Activated CD4-positive, alpha-beta T cell treated with anti-CD3 and anti-CD28 coated beads, Interleukin-2, amount 50 U/mL, for 16 hours (primary cell): ENCODE measurements at regions not wholly inside any gene's neighbourhood (a gene's known extent, or its start where the extent isn't known, plus 50 kb on each side); places are given as distances from the start of the nearest gene placed in this dataset.

Experiments used
- DNase-seq: peaks from one replicate; pipeline ENCODE4 v3.0.0-alpha.2; 2020

DNA sequence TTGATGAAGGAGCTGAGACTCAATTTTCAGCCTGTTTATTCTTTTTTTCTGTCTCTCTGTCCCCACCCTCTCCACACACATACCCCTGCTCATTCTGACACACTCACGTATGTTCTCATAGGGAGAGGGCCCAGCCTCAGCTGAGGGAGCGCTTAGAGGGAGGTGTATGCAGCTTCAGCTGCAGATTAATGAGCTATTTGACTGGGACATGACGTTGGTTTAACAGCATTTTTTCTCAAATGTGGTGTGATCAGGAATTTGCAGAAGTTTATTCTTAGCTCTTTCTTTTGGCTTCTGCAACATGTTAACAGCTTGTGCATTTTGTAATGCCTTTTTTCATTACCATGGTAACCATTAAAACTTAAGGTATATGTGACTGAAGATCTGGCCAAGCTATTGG, 1547.1 kb upstream of the PIK3C3 start:
- DNase-seq = no peak

DNA sequence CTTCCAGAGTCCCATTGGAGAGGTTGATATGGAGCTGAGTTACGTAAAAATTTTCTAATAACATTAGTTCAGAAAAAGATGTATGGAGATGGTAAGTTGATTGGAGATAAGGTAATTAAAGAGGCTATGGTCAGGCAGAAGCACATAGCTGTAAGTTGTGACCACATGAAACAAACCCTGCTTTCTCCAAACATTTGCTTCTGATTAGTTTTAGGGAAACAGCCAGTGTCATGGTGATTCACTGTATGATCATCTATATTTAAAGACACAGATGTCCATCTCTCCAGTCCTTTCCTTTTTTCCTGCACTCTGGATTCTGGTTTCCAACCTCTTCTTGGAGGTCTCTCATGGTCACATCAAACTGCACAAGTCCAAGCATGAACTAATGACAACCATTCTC, 1550.8 kb upstream of the PIK3C3 start:
- DNase-seq = no peak

DNA sequence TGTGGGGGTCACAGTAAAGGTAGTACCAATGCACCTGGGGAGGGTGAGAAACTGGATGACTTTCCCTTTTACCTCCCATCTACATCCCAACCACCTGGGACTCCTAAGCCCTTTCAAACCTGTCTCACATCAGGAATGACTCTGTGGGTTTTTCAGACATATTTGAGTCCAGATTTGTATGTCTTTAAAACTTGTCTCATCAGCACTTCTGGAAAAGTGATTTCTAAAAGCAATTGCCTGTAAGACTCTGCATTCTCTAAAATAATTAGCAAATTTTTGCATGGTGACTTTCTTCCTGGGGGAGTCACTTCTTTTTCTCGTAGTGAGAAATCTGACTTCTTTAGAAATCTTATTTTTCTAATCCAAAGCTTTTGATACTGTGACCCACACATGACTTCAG, 1553.0 kb upstream of the PIK3C3 start:
- no peak for DNase-seq

DNA sequence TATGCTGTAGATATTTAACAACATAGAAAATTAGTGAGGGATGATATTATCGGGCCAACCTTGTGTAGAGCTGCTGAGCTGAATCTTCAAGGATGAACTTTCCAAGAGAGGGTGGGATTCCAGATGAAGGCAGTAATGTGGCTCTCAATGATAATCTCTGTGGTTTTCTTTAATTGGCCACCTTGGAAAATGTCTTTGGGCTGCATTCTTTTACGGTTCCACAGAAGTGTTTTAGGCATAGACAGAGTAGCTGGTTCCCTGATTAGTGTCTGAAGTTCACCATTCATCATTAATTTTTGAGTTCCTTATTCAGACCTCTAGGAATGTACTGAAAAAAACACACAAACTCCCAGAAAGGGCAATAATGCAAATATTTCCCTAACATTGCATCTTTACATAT, 1566.9 kb upstream of the PIK3C3 start:
- DNase-seq = no peak

DNA sequence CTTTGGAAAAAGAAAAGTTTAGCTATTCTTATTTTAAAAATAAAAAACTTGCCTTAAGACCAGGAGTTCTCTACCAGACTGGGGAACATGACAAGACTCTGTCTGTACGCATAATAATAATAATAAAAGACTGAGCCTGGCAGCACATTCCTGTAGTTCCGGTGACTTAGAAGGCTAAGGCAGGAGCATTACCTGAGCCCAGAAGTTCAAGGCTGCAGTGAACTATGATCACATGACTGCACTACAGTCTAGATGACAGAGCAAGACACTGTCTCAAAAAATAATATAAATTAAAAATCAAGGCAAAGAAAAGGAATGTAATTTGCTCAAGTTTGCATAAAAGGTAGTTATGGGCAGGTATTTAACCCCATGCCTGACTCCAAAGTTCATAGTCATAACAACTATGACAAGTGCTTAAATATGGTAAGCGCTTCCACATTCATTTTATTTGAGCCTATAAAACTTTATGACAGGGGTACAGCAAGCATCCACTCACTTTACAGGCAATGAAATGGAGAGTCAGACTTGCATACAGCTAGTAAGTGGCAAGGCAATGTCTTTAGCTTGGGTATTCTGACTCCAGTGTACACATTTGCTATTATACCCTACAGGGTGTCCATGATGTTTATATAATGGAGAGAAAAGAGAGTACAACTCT, 1567.8 kb upstream of the PIK3C3 start:
- DNase-seq = no peak

DNA sequence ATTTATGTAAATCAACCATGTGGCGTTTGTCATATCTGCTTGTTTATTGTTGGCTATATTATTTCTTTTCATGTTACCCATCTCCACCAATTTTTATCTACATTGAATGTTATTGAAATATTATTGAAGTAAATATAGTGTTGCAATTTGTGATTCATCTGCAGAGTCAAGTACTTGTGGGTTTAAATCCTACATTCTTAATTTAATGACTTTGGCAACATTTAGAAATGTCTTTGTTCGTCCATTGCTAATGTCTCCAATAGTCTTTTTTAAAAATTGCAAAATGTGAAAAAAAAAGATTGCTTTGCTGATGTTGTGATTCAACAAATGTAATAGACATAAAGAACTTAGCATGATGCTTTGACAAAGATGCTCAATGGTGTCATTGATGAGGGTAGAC, 1572.8 kb upstream of the PIK3C3 start:
- no peak for DNase-seq

DNA sequence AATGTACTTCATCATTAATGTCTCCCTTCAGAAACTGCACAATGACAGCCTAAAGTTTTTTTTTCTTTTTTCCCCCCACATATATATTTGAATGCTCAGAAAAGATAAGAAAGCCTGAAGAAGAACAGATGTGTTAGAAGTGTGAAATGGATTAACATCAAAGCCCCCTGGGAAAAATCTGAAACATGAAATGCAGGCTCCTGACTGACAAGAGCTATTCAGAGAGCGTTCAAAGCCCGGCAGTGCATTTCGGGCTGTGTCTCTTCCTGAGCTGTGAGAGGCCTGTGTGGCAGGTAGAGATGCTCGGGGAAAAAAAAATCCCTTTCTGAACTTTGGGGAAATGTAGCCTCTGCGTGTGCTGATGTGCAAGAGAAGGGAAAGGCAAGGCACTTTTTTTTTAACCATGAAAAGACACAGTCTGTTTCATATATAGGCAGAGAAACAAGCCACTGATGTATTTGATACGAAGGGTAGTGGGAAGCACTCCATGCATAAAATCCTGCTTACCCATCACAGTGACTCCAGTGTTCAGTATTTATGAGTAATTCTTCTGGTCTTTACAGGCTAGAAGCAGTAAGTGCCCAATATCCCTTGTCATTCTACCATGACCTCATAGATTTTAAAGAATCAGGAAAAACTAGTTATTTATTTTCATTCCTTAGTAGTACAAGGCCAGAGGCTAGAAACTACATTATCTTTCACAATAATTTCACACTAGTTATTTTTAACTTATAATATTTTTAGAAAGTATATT, 1574.2 kb upstream of the PIK3C3 start:
- no peak for DNase-seq

DNA sequence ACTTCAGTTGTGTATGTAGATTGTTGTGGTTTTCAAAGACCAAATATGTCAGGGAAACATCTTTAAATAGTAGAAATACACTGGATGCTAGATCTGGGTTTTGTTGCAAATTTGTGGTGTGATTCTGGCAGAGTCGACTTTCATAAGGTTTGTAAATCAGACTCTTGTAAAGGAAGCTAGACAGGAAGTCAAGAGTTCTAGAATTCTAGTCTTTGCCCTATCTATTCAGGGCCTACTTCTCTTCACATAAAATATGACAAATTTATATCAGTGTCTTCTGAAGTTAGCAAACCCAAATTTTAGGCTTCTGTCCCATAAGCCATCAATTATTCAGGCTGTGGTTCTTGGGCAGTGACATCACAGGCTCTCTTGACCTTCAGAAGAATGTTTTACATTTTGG, 1579.2 kb upstream of the PIK3C3 start:
- DNase-seq = no peak

DNA sequence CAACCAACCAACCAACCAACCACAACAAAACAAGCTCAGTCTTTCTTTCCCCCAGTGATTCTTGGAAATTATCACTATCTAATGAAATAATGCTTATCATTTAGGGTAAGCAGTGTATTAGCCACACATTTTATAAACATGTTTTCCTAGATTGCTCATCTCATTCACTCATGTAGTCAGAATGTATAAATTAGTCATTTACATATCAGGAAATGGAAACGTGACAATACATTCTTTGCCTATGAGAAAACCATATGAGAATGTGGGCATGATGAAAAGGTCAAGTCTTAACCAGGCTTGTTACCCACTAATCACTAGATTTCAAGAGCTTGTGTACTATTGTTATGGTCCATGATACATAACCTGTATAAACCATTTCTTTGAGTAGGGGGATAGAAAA, 1583.4 kb upstream of the PIK3C3 start:
- DNase-seq = no peak

DNA sequence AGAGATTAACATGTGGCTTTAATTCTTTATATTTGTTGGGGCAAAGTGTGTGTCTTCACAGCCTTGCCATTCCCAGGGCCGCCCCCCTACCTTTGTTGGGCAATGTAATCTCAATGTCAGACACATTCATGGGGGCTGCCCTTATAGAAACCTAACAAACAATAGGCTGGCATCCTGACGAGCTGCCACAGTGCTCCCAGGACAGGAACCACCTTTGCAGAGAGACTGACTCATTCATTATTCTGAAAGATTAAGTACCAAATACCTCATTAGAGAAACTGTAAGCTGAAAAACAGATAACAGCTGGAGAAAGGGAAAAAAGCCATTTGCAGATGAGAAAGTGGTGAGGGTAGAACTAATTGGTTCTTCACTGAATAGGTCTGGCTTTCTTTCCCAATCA, 1587.5 kb upstream of the PIK3C3 start:
- DNase-seq = no peak

DNA sequence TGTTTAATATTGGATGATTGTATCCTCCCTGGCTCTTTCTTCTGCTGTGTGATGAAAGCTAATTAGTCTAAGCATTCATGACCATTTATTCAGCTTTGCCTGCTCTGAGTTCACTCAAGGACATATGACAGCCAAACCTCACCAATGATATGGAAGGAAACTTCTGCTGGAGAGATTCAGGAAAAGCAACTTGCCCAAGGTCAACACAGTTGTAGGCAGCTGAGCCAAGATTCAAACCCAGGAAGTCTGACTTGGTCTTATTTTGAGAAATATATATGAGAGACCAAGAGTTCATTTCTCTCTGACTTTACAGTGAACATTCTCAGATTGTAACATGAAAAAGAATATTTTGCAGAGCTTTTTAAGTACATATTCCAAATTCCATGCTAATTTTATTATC, 1588.5 kb upstream of the PIK3C3 start:
- no peak for DNase-seq

DNA sequence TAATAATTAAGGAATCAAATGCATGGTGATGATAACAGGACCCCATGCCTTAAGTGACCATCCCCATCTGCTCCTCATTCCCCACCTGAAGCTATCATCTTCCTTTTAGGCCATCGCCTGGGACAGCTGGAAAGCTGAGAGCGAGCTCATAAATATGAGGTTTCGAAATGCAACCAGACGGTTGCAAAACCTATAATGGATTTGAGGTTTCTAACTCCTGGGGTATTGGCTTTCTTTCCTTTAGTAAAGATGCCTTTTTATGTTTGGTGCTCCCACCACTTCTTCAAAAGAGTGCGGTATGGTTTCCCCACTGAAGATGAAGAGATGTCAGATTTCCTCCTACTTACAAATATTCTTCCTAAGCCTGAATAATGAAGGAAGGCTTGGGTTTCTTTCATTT, 1589.5 kb upstream of the PIK3C3 start:
- DNase-seq = no peak

DNA sequence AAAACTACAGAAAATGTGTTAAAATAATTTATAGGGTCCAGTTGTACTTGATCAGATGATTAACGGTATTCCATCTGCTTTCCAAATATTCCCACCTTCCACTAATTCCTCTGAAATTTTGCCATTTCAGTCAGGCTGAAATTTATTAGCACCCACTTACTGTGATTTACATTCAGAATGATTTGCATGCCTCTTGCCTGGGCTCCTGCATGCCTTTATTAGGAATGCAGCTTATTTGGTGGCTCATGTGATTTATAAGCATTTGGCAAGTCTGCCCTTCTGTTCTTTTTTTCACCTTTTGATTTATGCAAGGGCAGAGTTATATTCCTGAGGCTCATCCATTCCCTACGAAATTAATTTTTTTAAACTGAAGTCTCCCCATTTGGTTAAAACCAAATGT, 1594.5 kb upstream of the PIK3C3 start:
- DNase-seq = no peak

DNA sequence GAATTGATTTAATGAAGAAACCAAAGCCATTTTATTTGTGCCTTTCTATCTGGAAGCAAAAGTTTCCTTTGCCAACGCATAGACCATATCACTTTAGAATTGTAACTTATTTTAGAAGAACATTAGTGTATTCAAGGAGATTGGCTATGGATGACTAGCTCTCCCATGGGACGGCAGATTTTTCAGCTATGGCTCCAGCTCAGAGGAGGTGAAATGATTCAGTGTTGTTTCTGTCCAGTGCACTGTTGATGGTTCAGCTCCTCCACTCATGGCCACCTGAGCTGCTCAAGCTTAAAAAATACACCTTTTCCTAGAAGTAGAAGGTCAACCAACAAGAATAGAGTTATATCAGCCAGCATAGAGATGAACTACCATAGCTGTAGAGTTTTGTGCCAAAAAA, 1597.5 kb upstream of the PIK3C3 start:
- no peak for DNase-seq

DNA sequence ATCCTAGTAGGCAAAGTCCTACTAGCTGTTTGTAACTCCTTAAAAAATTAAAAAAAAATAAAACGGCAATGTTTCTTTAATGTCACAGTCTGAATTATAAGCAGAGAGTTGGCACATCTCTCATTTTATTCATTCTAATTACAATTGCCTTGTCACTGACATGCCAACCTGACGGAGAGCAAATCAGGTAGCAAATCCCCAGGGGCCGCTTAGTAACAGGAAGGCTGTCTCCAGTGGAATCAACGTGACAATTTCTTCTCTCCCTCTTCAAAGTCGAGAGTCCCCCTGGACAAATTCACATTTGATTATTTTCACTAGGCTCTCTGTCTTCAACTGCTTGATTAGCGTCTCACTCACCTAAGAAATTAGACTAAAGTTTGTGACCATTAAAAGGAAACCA, 1598.9 kb upstream of the PIK3C3 start:
- DNase-seq = no peak

DNA sequence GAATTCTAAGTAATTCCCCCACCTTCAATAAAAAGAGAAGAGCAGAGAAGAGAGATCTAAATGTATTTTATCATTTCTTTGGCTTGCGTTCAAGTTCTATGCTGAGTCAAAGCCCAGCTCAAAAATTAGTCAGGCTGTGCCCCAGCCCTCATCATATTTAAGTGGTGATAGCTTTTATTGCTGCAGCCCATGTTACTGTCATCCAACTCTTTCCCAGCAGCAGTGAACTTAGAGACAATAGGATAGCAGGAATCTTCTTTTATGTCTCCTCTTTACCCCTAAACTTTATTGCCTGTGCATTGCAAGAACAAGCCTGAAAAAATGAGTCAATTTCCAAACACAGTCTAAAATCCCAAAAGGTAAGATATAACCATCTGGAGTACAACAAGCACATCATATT, 1599.3 kb upstream of the PIK3C3 start:
- no peak for DNase-seq

DNA sequence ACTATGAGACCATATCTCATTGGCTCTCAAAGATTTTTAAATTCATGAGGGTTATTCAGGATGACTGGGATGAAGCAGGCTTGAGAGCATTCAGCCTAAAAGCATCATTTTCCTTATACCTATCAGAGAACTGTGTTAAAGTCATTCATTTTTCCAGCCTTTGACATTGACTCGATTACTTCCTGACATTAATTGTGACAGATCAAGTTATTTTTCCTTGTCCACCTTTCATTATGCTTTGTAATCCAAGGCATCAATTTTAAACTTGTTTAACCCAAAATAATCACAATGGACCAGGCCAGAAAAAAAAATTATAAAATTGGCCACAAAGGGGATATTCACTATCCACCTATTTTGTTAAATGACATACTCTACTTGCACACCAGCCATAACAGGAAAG, 1606.8 kb upstream of the PIK3C3 start:
- no peak for DNase-seq

DNA sequence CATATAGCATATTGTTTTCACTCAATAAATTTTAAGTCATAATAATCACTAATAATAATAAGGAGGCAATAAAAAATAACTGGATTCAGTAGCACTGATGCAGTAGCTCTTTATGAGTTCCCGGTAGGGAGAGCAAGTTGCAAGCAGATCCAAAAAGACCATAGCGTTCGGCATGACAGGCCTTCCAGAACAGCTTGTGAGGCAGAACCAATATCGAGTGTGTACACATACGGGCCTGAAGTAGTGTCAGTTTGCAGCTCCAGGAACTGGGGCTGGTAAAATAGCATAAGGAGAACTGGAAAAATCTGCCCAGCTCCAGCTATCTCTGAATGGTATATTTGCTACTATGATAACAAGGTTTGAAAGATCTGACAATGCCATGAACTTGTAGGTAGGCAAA, 1607.8 kb upstream of the PIK3C3 start:
- no peak for DNase-seq

DNA sequence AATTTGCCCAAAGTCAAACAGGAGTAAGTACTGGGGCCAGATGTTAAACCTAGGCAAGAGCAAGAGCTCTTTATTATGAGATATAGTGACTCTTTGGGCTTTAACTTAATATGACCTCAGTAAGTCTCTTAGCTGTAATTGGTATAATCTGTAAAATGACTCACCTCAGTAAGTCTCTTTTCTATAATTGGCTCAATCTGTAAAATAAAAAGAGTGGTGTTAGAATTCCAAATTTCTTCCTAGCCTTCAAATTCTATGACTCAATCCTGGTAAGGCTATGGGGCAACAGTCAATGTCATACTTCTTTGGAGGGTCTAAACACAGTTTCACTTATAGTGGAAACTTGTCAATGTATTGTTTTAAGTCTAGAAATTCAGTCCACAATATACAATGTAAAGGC, 1608.9 kb upstream of the PIK3C3 start:
- DNase-seq = no peak

DNA sequence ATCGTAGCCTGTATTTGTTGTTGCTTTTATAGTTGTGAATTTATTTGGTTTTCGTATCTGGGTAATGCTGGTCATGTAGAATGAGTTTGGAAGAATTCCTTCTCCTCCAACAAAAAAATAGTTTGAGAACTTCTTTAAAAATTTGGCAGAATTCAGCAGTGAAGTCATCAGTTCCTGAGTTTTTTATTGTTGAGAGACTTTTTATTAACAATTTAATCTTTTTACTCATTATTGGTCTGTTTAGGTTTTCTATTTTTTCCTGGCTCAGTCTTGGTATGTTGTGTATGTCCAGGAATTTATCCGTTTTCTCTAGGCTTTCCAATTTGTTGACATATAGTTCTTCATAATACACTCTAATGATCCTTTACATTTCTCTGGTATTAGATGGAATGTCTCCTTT, 1613.3 kb upstream of the PIK3C3 start:
- no peak for DNase-seq

DNA sequence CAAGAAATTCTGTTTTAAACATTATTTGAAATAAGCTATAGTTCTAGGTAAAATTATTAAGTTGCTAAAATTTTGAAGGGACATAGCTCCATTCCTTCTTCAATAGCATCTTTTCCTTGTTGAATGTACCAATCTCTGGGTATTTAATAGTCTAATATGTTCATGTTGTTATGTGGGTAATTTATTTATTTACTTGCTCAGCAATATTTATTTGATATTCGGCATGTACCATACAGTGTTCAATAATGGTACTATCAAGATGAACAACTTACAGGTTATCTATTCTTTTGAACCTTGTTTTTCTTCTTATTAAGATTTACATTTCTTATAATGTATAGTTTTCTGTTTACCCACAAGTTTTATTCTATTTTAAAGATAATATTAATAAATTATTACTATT, 1616.8 kb upstream of the PIK3C3 start:
- no peak for DNase-seq

DNA sequence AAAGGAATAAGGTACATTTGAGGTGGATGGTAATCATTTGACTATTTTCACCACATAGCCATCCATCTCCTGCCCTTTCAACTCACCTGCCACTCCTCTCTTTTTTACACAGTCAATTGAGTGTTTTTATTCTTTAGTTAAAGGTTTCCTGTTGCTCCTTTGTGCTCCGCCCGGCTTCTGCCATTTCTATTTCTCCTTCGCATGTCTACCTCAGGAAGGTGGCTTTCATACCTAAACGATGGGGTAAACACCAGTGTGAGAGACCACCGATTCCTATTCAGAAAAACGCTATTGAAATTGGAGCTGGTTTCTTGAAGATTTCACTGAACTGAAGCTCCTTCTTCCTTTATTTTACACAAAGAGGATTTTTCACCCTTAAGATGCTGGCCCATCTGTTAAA, 1628.0 kb upstream of the PIK3C3 start:
- DNase-seq = no peak

DNA sequence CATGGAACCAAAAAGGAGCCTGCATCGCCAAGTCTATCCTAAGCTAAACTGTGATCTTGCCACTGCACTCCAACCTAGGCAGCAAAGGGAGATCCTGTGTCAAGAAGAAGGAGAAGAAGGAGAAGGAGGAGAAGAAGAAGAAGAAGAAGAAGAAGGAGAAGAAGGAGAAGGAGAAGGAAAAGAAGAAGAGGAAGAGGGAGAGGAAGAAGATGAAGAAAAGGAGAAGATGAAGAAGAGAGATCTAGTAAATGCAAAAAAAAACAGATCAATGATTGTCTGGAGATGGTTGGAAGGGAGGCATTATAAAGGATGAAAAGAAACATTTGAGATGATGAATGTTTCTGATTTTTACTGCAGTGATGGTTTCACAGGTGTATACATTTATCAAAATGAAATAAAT, 1629.0 kb upstream of the PIK3C3 start:
- no peak for DNase-seq

DNA sequence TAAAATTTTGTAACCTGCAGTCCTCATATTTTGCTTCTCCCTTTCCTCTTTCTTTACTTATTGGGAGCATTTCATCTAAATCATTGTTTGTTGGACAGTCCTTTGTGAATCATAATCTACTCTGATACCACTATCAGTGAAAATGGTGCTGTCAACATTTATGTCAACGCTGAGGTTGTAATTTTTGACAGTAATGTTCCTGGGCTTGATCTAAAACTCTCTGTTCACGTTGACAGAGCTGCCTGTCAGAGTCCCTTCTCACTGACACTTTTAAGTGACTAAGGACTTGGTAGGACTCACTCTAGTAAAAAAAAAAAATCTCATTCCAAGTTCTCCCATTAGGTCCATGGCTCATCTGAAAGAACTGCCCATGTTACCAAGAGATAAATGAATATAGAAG, 1640.8 kb upstream of the PIK3C3 start:
- no peak for DNase-seq

DNA sequence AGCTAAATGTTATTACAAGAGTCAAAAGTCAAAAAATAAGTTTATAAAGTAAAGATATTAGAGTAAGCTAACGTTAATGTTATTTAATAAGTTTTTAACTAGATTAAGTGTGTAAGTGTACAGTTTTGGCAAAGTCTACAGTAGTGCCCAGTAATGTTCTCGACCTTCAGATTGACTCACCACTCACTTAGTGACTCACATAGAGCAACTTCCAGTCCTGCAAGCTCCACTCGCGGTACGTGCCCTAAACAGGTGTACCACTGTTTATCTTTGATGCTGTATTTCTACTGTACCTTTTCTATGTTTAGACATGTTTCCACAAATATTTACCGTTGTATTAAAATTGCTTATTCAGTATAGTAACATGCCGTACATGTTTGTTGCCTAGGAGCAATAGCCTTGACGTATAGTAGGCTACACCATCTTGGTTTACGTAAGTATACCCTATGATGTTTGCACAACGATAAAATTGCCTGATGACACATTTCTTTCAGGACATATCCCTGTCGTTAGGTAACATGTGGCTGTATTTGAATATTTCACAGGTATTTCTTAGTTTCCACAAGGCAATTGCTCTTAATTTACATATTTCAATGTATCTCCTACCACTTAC, 1641.9 kb upstream of the PIK3C3 start:
- DNase-seq = no peak
